OCI-LY1 (cell line): ENCODE measurements at regions not wholly inside any gene's neighbourhood (a gene's known extent, or its start where the extent isn't known, plus 50 kb on each side); places are given as distances from the start of the nearest gene placed in this dataset.

Source experiments
- CTCF ChIP-seq: fragments of 200-600 bp; sonication (generic), shearing (Covaris generic); IDR thresholded peaks from 2 replicates; pipeline ENCODE4 v1.5.1; 2017; ENCODE audit warnings: mild to moderate bottlenecking, antibody characterized with exemption, low read length, moderate library complexity, mixed read lengths
- EZH2 ChIP-seq: fragments of 200-600 bp; sonication (generic), shearing (Covaris generic); IDR thresholded peaks from 2 replicates; pipeline ENCODE4 v1.8.0; 2017; ENCODE audit warnings: borderline replicate concordance, mixed run types, mild to moderate bottlenecking, antibody characterized with exemption, low read length, moderate library complexity, mixed read lengths

- no peak for TF ChIP-seq CTCF
- no peak for TF ChIP-seq EZH2
Observed at GRCh38 chr12:89840162-89840922, 131.7 kb upstream of the ATP2B1 start.
